H54 (cell line): ENCODE measurements at regions not wholly inside any gene's neighbourhood (a gene's known extent, or its start where the extent isn't known, plus 50 kb on each side); places are given as distances from the start of the nearest gene placed in this dataset.
"Not testable (repeated sequence)": the region's sequence is repeated elsewhere in the genome, so short reads cannot be mapped to it uniquely, and the experiment has no call there.

Experiments
- DNase-seq: peaks from one replicate; pipeline ENCODE4 v3.0.0; 2011; ENCODE audit warnings: low spot score, mixed read lengths; ENCODE audit not compliant: insufficient read length
- FAIRE-seq: peaks from 3 replicates; lab custom pipeline; 2011; peaks lifted over from hg19 to GRCh38; lab: Jason Lieb, UNC
- POLR2A ChIP-seq: IDR thresholded peaks from 2 replicates; pipeline ENCODE4 v1.6.1; 2011; ENCODE audit warnings: low read depth, mild to moderate bottlenecking, low read length

- FAIRE-seq: no peak
- no peak for TF ChIP-seq POLR2A
- DNase-seq: no peak
These were observed 85.0 kb upstream of the HCRTR2 start for GRCh38 chr6:55089325-55089724.

GRCh38 chr6:55100686-55101085 is 73.6 kb upstream of the HCRTR2 start:
- TF ChIP-seq POLR2A: no peak
- no peak for FAIRE-seq
- DNase-seq: no peak

- no peak for DNase-seq
- FAIRE-seq: no peak
These were observed 73.2 kb upstream of the HCRTR2 start for GRCh38 chr6:55101157-55101556.

GRCh38 chr6:55108134-55109130 is 65.9 kb upstream of the HCRTR2 start:
- FAIRE-seq (no peak), DNase-seq (no peak)
- no peak for TF ChIP-seq POLR2A

More at GRCh38 chr6:55101157-55101556, 73.2 kb upstream of the HCRTR2 start:
- TF ChIP-seq POLR2A: no peak

GRCh38 chr6:55117267-55117666 is 57.0 kb upstream of the HCRTR2 start:
- DNase-seq (no peak), FAIRE-seq (no peak)
- TF ChIP-seq POLR2A: no peak

GRCh38 chr6:55124241-55124640 is 50.1 kb upstream of the HCRTR2 start:
- not testable (repeated sequence) for DNase-seq, FAIRE-seq
